ENCODE measurements at regions not wholly inside any gene's neighbourhood (a gene's known extent, or its start where the extent isn't known, plus 50 kb on each side); places are given as distances from the start of the nearest gene placed in this dataset.
"Not testable (repeated sequence)": the region's sequence is repeated elsewhere in the genome, so short reads cannot be mapped to it uniquely, and the experiment has no call there.

GRCh38 chr15:92768131-92768530 lies 112.6 kb upstream of the FAM174B start:
- not testable (repeated sequence) for TF ChIP-seq CTCF (conservative IDR thresholded peaks at IDR 0.05; ENCODE audit: low read length); EZH2phosphoT487 (IDR thresholded peaks at IDR 0.05; ENCODE audit: borderline replicate concordance)

Data from Loucy (cell line).